ENCODE measurements at regions not wholly inside any gene's neighbourhood (a gene's known extent, or its start where the extent isn't known, plus 50 kb on each side); places are given as distances from the start of the nearest gene placed in this dataset.
"Not testable (repeated sequence)": the region's sequence is repeated elsewhere in the genome, so short reads cannot be mapped to it uniquely, and the experiment has no call there.

DNA sequence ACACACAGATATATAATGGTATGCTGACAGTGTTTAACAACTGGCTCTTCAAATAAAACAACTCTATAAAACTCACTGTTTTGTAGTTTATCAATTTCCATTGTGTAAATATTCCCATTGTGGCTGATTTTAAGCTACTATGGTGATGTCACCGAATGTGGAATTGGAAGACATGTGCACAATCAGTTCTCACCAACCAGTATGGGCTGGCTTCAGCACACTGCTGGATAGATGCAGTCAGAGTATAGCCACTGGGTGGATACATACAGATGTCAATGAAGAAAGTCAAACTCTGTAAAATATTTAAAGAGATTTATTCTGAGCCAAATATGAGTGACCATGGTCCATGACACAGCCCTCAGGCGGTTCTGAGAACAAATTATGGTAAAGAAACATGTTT lies 475.9 kb upstream of the SMARCA2 start:
- H3K36me3 ChIP-seq (ENCODE audit: low read depth, low read length) = no peaks in the 10 kb centered on the region
- intact Hi-C loops (cut with micrococcal nuclease) = no loop called here

DNA sequence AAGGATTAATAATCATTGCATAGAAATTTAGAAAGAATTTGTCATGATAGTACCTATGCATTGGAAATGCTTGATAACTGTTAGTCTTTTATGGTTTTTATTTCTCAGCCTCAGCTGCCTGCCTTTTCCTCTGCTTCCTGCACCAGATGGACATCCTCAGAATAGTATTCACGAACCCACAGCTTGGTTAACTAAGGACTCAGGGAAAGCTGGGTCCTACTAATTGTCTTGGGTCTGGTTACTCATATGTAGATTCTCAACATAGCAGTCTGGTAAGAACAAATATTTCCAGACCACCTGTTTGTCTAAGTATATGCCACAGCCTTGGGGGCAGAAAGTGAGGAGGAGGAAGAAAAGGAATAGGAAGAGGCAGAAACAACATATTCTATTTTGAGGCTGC lies 464.5 kb upstream of the SMARCA2 start:
- TF ChIP-seq EZH2phosphoT487 (IDR thresholded peaks at IDR 0.05; ENCODE audit: borderline replicate concordance, low read length) = no peak
- TF ChIP-seq, protein P1, sequence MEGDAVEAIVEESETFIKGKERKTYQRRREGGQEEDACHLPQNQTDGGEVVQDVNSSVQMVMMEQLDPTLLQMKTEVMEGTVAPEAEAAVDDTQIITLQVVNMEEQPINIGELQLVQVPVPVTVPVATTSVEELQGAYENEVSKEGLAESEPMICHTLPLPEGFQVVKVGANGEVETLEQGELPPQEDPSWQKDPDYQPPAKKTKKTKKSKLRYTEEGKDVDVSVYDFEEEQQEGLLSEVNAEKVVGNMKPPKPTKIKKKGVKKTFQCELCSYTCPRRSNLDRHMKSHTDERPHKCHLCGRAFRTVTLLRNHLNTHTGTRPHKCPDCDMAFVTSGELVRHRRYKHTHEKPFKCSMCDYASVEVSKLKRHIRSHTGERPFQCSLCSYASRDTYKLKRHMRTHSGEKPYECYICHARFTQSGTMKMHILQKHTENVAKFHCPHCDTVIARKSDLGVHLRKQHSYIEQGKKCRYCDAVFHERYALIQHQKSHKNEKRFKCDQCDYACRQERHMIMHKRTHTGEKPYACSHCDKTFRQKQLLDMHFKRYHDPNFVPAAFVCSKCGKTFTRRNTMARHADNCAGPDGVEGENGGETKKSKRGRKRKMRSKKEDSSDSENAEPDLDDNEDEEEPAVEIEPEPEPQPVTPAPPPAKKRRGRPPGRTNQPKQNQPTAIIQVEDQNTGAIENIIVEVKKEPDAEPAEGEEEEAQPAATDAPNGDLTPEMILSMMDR (conservative IDR thresholded peaks at IDR 0.05; ENCODE audit: low read depth, low read length) = no peak
- no peak for TF ChIP-seq EZH2 (IDR thresholded peaks at IDR 0.05; ENCODE audit: low read length, unreplicated experiment)
- H3K9me2 ChIP-seq (replicated peaks; ENCODE audit: low read length) = no peaks in the 10 kb centered on the region
- H3K27me3 ChIP-seq (ENCODE audit: low read length) = no peaks in the 10 kb centered on the region; the same call in 1 of the 2 replicates
- H3F3A ChIP-seq (ENCODE audit: low read length, unreplicated experiment) = no peaks in the 10 kb centered on the region
- BruUV-seq (replicated peaks) = no TSS peak
- no peak overlapping the region for H3K9ac ChIP-seq (ENCODE audit: low read length)
- H3K36me3 ChIP-seq (ENCODE audit: low read depth, low read length) = no peaks in the 10 kb centered on the region
- intact Hi-C loops (cut with micrococcal nuclease) = no loop called here
- H3K4me1 ChIP-seq (ENCODE audit: insufficient read depth, low read length) = no peaks in the 10 kb centered on the region
- H3K27ac ChIP-seq (ENCODE audit: low read length) = no peak overlapping the region
- H4K20me1 ChIP-seq (ENCODE audit: low read length) = no peaks in the 10 kb centered on the region
- ChIA-PET POLR2A (ENCODE audit: unreplicated experiment) (no interaction called here), CTCF (no interaction called here)
- H2AFZ ChIP-seq (ENCODE audit: low read length) = no peak overlapping the region
- H3K79me2 ChIP-seq (ENCODE audit: low read length) = no peaks in the 10 kb centered on the region
- H3K9me3 ChIP-seq (ENCODE audit: low read length) = no peaks in the 10 kb centered on the region
- no peak overlapping the region for H3K4me2 ChIP-seq (ENCODE audit: low read length)
- H3K4me3 ChIP-seq (ENCODE audit: low read length) = no peak overlapping the region
- DNase-seq (no peak), ATAC-seq (no peak)

More for the DNA sequence above, 475.9 kb upstream of the SMARCA2 start:
- H3K9ac ChIP-seq (ENCODE audit: low read length) = no peak overlapping the region
- no peaks in the 10 kb centered on the region for H3K9me3 ChIP-seq (ENCODE audit: low read length)
- H4K20me1 ChIP-seq (ENCODE audit: low read length) = no peaks in the 10 kb centered on the region
- no peaks in the 10 kb centered on the region for H3K4me1 ChIP-seq (ENCODE audit: insufficient read depth, low read length)
- DNase-seq = no peak
- POLR2A ChIA-PET (ENCODE audit: unreplicated experiment) = no interaction called here
- H3K27me3 ChIP-seq (ENCODE audit: low read length) = no peaks in the 10 kb centered on the region
- TF ChIP-seq, protein P1 (conservative IDR thresholded peaks at IDR 0.05; ENCODE audit: low read depth, low read length) = no peak
- TF ChIP-seq EZH2phosphoT487 (IDR thresholded peaks at IDR 0.05; ENCODE audit: borderline replicate concordance, low read length) = no peak
- TF ChIP-seq EZH2 (IDR thresholded peaks at IDR 0.05; ENCODE audit: low read length, unreplicated experiment) = no peak
- no peaks in the 10 kb centered on the region for H3F3A ChIP-seq (ENCODE audit: low read length, unreplicated experiment)
- H3K27ac ChIP-seq (ENCODE audit: low read length) = no peak overlapping the region
- H3K79me2 ChIP-seq (ENCODE audit: low read length) = no peaks in the 10 kb centered on the region
- no peak overlapping the region for H2AFZ ChIP-seq (ENCODE audit: low read length)
- CTCF ChIA-PET = no interaction called here
- H3K4me2 ChIP-seq (ENCODE audit: low read length) = no peak overlapping the region
- no peaks in the 10 kb centered on the region for H3K9me2 ChIP-seq (replicated peaks; ENCODE audit: low read length)
- BruUV-seq (replicated peaks) = no TSS peak
- H3K4me3 ChIP-seq (ENCODE audit: low read length) = no peak overlapping the region
- ATAC-seq = no peak

DNA sequence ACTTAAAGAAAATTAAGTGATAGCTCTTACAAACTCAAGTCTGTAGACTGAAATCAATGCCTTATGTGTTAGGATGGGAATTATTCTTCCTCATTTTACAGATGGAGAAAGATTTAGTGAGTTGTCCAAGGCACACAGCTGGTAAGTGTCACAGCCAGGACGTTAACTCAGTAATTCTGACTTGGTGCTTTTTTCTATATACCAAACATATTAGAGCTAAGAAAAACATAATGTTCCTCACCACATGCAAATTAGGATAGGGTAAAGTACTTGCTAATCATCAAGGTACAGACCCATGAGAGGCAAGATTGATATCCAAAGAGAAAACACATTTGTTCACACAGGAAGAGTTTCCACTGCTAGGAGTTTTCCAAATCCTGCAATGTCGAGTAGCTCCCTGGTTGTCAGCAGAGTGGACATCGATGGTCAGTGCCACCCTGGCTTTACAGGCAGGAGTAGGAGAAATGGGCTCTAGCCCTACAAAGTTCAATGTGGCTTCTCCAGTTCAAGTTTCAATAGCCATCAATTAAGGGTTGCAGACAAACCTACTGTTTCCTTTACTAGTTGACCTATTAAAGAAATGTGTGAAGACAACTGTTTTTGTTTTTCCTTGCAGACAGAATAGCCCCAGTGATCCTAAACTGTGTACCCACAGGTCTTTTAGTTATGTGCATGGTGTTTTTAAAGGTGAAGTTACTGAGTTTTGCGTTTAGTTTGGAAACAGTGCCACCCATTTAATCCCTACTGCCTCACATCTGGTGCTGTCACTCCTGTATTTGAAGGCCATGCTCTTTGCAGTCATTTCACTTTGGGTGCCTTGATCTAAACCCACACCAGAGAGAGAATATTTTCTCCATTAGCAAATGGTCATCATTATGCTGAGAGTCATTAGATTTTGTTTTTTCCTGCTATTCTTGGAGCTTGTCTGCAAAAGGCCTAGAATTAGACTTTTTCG lies 460.8 kb upstream of the SMARCA2 start:
- Histone ChIP-seq H3K9me2 (replicated peaks; ENCODE audit: low read length) (no peaks in the 10 kb centered on the region), H3K9me3 (ENCODE audit: low read length) (no peaks in the 10 kb centered on the region), H2AFZ (ENCODE audit: low read length) (no peak overlapping the region), H3K4me3 (ENCODE audit: low read length) (no peak overlapping the region), H3K4me1 (ENCODE audit: insufficient read depth, low read length) (no peaks in the 10 kb centered on the region), H4K20me1 (ENCODE audit: low read length) (no peaks in the 10 kb centered on the region), H3K36me3 (ENCODE audit: low read depth, low read length) (no peaks in the 10 kb centered on the region), H3K9ac (ENCODE audit: low read length) (no peak overlapping the region), H3K27ac (ENCODE audit: low read length) (no peak overlapping the region), H3F3A (ENCODE audit: low read length, unreplicated experiment) (no peaks in the 10 kb centered on the region), H3K79me2 (ENCODE audit: low read length) (no peaks in the 10 kb centered on the region), H3K4me2 (ENCODE audit: low read length) (no peak overlapping the region), H3K27me3 (ENCODE audit: low read length) (no peaks in the 10 kb centered on the region)
- BruUV-seq (replicated peaks) = no TSS peak
- intact Hi-C loops (cut with micrococcal nuclease) = no loop called here
- POLR2A ChIA-PET (ENCODE audit: unreplicated experiment) = no interaction called here
- CTCF ChIA-PET = no interaction called here
- no peak for DNase-seq
- TF ChIP-seq EZH2phosphoT487 (IDR thresholded peaks at IDR 0.05; ENCODE audit: borderline replicate concordance, low read length) (no peak), EZH2 (IDR thresholded peaks at IDR 0.05; ENCODE audit: low read length, unreplicated experiment) (no peak)
- TF ChIP-seq, protein P1 (conservative IDR thresholded peaks at IDR 0.05; ENCODE audit: low read depth, low read length) = no peak
- no peak for ATAC-seq

DNA sequence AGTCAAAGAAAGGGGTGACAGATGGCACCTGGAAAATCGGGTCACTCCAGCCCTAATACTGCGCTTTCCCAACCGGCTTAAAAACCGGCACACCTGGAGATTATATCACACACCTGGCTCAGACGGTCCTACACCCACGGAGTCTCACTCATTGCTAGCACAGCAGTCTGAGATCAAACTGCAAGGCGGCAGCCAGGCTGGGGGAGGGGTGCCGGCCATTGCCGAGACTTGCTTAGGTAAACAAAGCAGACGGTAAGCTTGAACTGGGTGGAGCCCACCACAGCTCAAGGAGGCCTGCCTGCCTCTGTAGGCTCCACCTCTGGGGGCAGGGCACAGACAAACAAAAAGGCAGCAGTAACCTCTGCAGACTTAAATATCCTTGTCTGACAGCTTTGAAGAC lies 456.5 kb upstream of the SMARCA2 start:
- intact Hi-C loops (cut with micrococcal nuclease); H3K4me1 ChIP-seq (ENCODE audit: insufficient read depth, low read length); H3K4me2 ChIP-seq (ENCODE audit: low read length); H3F3A ChIP-seq (ENCODE audit: low read length, unreplicated experiment); H3K27ac ChIP-seq (ENCODE audit: low read length); POLR2A ChIA-PET (ENCODE audit: unreplicated experiment); H3K9ac ChIP-seq (ENCODE audit: low read length); DNase-seq; H2AFZ ChIP-seq (ENCODE audit: low read length); H3K9me2 ChIP-seq (replicated peaks; ENCODE audit: low read length); BruUV-seq (replicated peaks); H3K4me3 ChIP-seq (ENCODE audit: low read length); H3K9me3 ChIP-seq (ENCODE audit: low read length); H3K36me3 ChIP-seq (ENCODE audit: low read depth, low read length); H3K27me3 ChIP-seq (ENCODE audit: low read length); ATAC-seq; H4K20me1 ChIP-seq (ENCODE audit: low read length); CTCF ChIA-PET; H3K79me2 ChIP-seq (ENCODE audit: low read length): not testable (repeated sequence)
